Endothelial cell of umbilical vein (primary cell): ENCODE measurements at regions not wholly inside any gene's neighbourhood (a gene's known extent, or its start where the extent isn't known, plus 50 kb on each side); places are given as distances from the start of the nearest gene placed in this dataset.

ENCODE experiments used
- BruUV-seq: library from RNA; stranded (reverse); fragments of 400-500 nt; replicated peaks from 2 replicates; lab custom pipeline; 2021; lab: Mats Ljungman, UMichigan
- CTCF ChIA-PET: fragments of 300-600, 350-600 bp; sonication (Branson Sonifier 250); formaldehyde crosslinking; loops from one replicate; lab custom pipeline; 2021; ENCODE audit warnings: antibody characterized with exemption, inconsistent platforms; lab: Charles Lee
- POLR2A ChIA-PET: fragments of 300-600, 350-600 bp; sonication (Branson Sonifier 250); formaldehyde crosslinking; loops from one replicate; lab custom pipeline; 2021; ENCODE audit warnings: antibody characterized with exemption, inconsistent platforms; lab: Charles Lee
- DNase-seq: peaks from one replicate; pipeline ENCODE4 v3.0.0-alpha.2; 2011; ENCODE audit warnings: low read depth, low spot score
- FAIRE-seq: peaks from 2 replicates; lab custom pipeline; 2011; peaks lifted over from hg19 to GRCh38; lab: Jason Lieb, UNC
- H2AFZ ChIP-seq: 2 replicates; pipeline ENCODE4 v1.6.0; 2012; ENCODE audit warnings: low read depth, low read length, control low read depth, inconsistent platforms
- H3K27ac ChIP-seq: 2 replicates; pipeline ENCODE4 v1.5.1; 2011; ENCODE audit warnings: low read depth, mild to moderate bottlenecking, control low read depth, low read length, moderate library complexity; ENCODE audit not compliant: insufficient read depth
- H3K27me3 ChIP-seq, 2 experiments: 2 replicates each; pipeline versions ENCODE4 v1.6.0 to v1.6.1; 2011; ENCODE audit warnings: low read length in 2 of 2, mixed read lengths in 1 of 2; ENCODE audit not compliant: control insufficient read depth in 2 of 2, insufficient read depth in 2 of 2
- H3K36me3 ChIP-seq, 2 experiments: 2 replicates in 1 of 2; 3 replicates in 1 of 2; pipeline ENCODE4 v1.5.1; 2011; ENCODE audit warnings: low read length in 2 of 2, mild to moderate bottlenecking in 1 of 2, moderate library complexity in 1 of 2; ENCODE audit not compliant: control insufficient read depth in 2 of 2, insufficient read depth in 2 of 2; ENCODE audit errors: extremely low read depth in 1 of 2
- H3K4me1 ChIP-seq: 3 replicates; pipeline ENCODE4 v1.5.1; 2011; ENCODE audit warnings: mild to moderate bottlenecking, low read length; ENCODE audit not compliant: control insufficient read depth, insufficient read depth; ENCODE audit errors: extremely low read depth
- H3K4me2 ChIP-seq: 2 replicates; pipeline ENCODE4 v1.6.1; 2011; ENCODE audit warnings: low read length, control low read depth, mixed read lengths; ENCODE audit not compliant: insufficient read depth
- H3K4me3 ChIP-seq, 3 experiments: fragments of 200-600 bp in 1 of 3; sonication (generic), shearing (Covaris generic) in 1 of 3; replicated peaks in 1 of 3; 2 replicates each; pipeline ENCODE4 v1.5.1; 2011 to 2016; ENCODE audit warnings: control low read depth in 3 of 3, low read length in 3 of 3, mild to moderate bottlenecking in 2 of 3, inconsistent platforms in 1 of 3, low read depth in 1 of 3, moderate library complexity in 1 of 3; ENCODE audit not compliant: insufficient read depth in 1 of 3
- H3K79me2 ChIP-seq: 2 replicates; pipeline ENCODE4 v1.6.0; 2012; ENCODE audit warnings: low read length, inconsistent platforms; ENCODE audit not compliant: control insufficient read depth, insufficient read depth
- H3K9ac ChIP-seq: replicated peaks from 2 replicates; pipeline ENCODE3; 2011; ENCODE audit warnings: low read length, control low read depth; ENCODE audit not compliant: insufficient read depth; ENCODE audit errors: extremely low read depth
- H3K9me1 ChIP-seq: replicated peaks from 3 replicates; pipeline ENCODE4 v1.6.0; 2011; ENCODE audit warnings: mild to moderate bottlenecking, low read length; ENCODE audit not compliant: control insufficient read depth, insufficient read depth; ENCODE audit errors: extremely low read depth
- H3K9me3 ChIP-seq: replicated peaks from 2 replicates; pipeline ENCODE4 v1.5.1; 2012; ENCODE audit warnings: low read length, inconsistent platforms; ENCODE audit not compliant: control insufficient read depth, insufficient read depth
- H4K20me1 ChIP-seq: replicated peaks from 2 replicates; pipeline ENCODE3; 2011; ENCODE audit warnings: mild to moderate bottlenecking, low read length; ENCODE audit not compliant: control insufficient read depth, insufficient read depth; ENCODE audit errors: extremely low read depth
- EZH2 ChIP-seq: IDR thresholded peaks from 2 replicates; pipeline ENCODE4 v1.6.1; 2012; ENCODE audit warnings: borderline replicate concordance, low read depth, mild to moderate bottlenecking, moderate library complexity, low read length, inconsistent platforms; ENCODE audit not compliant: severe bottlenecking
- FOS ChIP-seq: IDR thresholded peaks from 2 replicates; pipeline ENCODE4 v1.6.1; 2011; ENCODE audit warnings: mild to moderate bottlenecking, low read length, moderate library complexity, borderline replicate concordance; ENCODE audit not compliant: insufficient read depth
- GATA2 ChIP-seq: IDR thresholded peaks from 2 replicates; pipeline ENCODE4 v1.7.0; 2011; ENCODE audit warnings: low read depth, mild to moderate bottlenecking, moderate library complexity, mixed read lengths, low read length; ENCODE audit not compliant: insufficient read length, insufficient read depth
- JUN ChIP-seq: IDR thresholded peaks from 2 replicates; pipeline ENCODE4 v1.6.1; 2011; ENCODE audit warnings: borderline replicate concordance, low read depth; ENCODE audit not compliant: insufficient read length, insufficient read depth
- MAX ChIP-seq: IDR thresholded peaks from 2 replicates; pipeline ENCODE4 v1.6.1; 2011; ENCODE audit not compliant: insufficient read depth, insufficient read length
- MYC ChIP-seq: IDR thresholded peaks from one replicate; pipeline ENCODE4 v1.6.1; 2011; ENCODE audit warnings: mild to moderate bottlenecking, low read depth, low read length
- POLR2A ChIP-seq: IDR thresholded peaks from 2 replicates; pipeline ENCODE4 v1.6.1; 2012; ENCODE audit warnings: low read depth, mild to moderate bottlenecking, control low read depth, low read length
- POLR2AphosphoS5 ChIP-seq: IDR thresholded peaks from 2 replicates; pipeline ENCODE4 v1.6.1; 2012; ENCODE audit warnings: low read depth, mild to moderate bottlenecking, control low read depth, low read length, moderate library complexity; ENCODE audit not compliant: insufficient read depth
- dilution Hi-C: fragments of 300-500 bp; cut with MboI; formaldehyde crosslinking; loops from one replicate; pipeline ENCODE4 v1.15.0; 2019; ENCODE audit warnings: low sequenced_read_pairs; ENCODE audit not compliant: extremely low pct_ligation_motif_present
- intact Hi-C: fragments of 100-400 bp; cut with micrococcal nuclease; formaldehyde crosslinking; loops from one replicate; pipeline ENCODE4 v1.10.0; 2022
- TF ChIP-seq, protein P1 (sequence below), 2 donors: IDR thresholded peaks; 1 replicate in 1 of 2; 2 replicates in 1 of 2; pipeline ENCODE4 v1.5.1; 2011; ENCODE audit warnings: low read length in 2 of 2, mild to moderate bottlenecking in 2 of 2, moderate library complexity in 2 of 2, control low read depth in 1 of 2, inconsistent platforms in 1 of 2, low read depth in 1 of 2; ENCODE audit not compliant: insufficient read depth in 1 of 2; ENCODE audit errors: extremely low read depth in 1 of 2

GRCh38 chr1:30596891-30597290 lies 126.5 kb downstream of the MATN1 start:
- Histone ChIP-seq H2AFZ (no peak overlapping the region), H3K4me2 (no peak overlapping the region), H3K9me1 (no peaks in the 10 kb centered on the region), H4K20me1 (no peaks in the 10 kb centered on the region), H3K4me3 (no peak overlapping the region), H3K9ac (no peak overlapping the region), H3K79me2 (no peaks in the 10 kb centered on the region), H3K36me3 (no peaks in the 10 kb centered on the region), H3K27ac (no peak overlapping the region), H3K4me1 (no peaks in the 10 kb centered on the region), H3K9me3 (no peaks in the 10 kb centered on the region), H3K27me3 (no peaks in the 10 kb centered on the region)
- TF ChIP-seq, protein P1, sequence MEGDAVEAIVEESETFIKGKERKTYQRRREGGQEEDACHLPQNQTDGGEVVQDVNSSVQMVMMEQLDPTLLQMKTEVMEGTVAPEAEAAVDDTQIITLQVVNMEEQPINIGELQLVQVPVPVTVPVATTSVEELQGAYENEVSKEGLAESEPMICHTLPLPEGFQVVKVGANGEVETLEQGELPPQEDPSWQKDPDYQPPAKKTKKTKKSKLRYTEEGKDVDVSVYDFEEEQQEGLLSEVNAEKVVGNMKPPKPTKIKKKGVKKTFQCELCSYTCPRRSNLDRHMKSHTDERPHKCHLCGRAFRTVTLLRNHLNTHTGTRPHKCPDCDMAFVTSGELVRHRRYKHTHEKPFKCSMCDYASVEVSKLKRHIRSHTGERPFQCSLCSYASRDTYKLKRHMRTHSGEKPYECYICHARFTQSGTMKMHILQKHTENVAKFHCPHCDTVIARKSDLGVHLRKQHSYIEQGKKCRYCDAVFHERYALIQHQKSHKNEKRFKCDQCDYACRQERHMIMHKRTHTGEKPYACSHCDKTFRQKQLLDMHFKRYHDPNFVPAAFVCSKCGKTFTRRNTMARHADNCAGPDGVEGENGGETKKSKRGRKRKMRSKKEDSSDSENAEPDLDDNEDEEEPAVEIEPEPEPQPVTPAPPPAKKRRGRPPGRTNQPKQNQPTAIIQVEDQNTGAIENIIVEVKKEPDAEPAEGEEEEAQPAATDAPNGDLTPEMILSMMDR (IDR thresholded peaks at IDR 0.05; ENCODE audit: extremely low read depth in 1 of 2, insufficient read depth in 1 of 2, low read depth in 1 of 2, low read length in 2 of 2) = no peak
- no peak for TF ChIP-seq JUN
- TF ChIP-seq MAX = no peak
- TF ChIP-seq GATA2 = no peak
- no peak for TF ChIP-seq FOS
- no peak for TF ChIP-seq POLR2AphosphoS5
- TF ChIP-seq MYC = no peak
- no peak for TF ChIP-seq POLR2A
- TF ChIP-seq EZH2 = no peak
- DNase-seq (no peak), FAIRE-seq (no peak)
- BruUV-seq = no TSS peak
- ChIA-PET CTCF (no interaction called here), POLR2A (no interaction called here)
- intact Hi-C loops (no loop called here), dilution Hi-C loops (no loop called here)
